ENCODE measurements at regions not wholly inside any gene's neighbourhood (a gene's known extent, or its start where the extent isn't known, plus 50 kb on each side); places are given as distances from the start of the nearest gene placed in this dataset.

DNA sequence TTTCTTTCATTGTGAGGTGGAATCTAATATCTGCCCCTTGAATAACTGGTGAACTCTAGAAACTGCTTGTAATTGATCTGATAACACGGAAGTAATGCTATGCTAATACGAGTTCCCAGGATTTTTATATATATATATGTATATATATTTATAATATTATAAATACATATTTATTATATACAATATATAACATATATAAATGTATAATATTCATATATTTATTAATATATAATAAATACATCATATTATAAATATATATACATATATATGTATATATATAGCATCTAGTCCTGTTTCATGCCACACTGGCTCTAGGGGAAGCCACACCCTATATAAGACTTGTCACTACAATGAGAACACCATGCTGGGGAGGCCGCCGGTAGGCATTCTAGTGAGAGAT is 156.7 kb upstream of the CDH19 start:
- no peak for DNase-seq (ENCODE audit: low spot score)
- Histone ChIP-seq H3K23ac (ENCODE audit: low read depth, low read length, poor library complexity) (no peak overlapping the region), H3K9me3 (replicated peaks in 1 of 2; ENCODE audit: control insufficient read depth in 2 of 2, insufficient read depth in 1 of 2, low read depth in 1 of 2, low read length in 2 of 2) (no peaks in the 10 kb centered on the region), H3K18ac (ENCODE audit: low read length) (no peak overlapping the region), H4K8ac (ENCODE audit: low read depth, low read length) (no peak overlapping the region), H3K79me1 (ENCODE audit: low read depth, low read length) (no peaks in the 10 kb centered on the region), H3K27ac (replicated peaks; ENCODE audit: low read length) (no peak overlapping the region), H3K4ac (ENCODE audit: low read length) (no peak overlapping the region), H2AK5ac (ENCODE audit: low read depth, low read length) (no peak overlapping the region), H3K4me2 (ENCODE audit: insufficient read depth, low read length, poor library complexity, severe bottlenecking) (no peak overlapping the region), H3K4me1 (ENCODE audit: control insufficient read depth in 2 of 2, insufficient read depth in 1 of 2, low read depth in 1 of 2, low read length in 2 of 2) (no peaks in the 10 kb centered on the region), H3K9ac (ENCODE audit: low read depth, low read length, poor library complexity) (no peak overlapping the region), H2BK5ac (ENCODE audit: low read length) (no peak overlapping the region), H3K4me3 (ENCODE audit: low read length in 2 of 2) (no peak overlapping the region), H3K27me3 (ENCODE audit: control insufficient read depth in 3 of 3, insufficient read depth in 3 of 3, low read depth in 1 of 3, low read length in 3 of 3) (no peaks in the 10 kb centered on the region), H4K91ac (ENCODE audit: low read depth, low read length, poor library complexity) (no peak overlapping the region), H2BK120ac (ENCODE audit: low read depth, low read length) (no peak overlapping the region), H2AFZ (ENCODE audit: low read length) (no peak overlapping the region), H2BK15ac (ENCODE audit: low read length) (no peak overlapping the region), H3K36me3 (replicated peaks in 1 of 2; ENCODE audit: control insufficient read depth in 2 of 2, insufficient read depth in 2 of 2, low read length in 2 of 2) (no peaks in the 10 kb centered on the region), H2BK12ac (ENCODE audit: low read length) (no peak overlapping the region), H3K14ac (ENCODE audit: low read length) (no peak overlapping the region)
- no CpG with 5 or more reads among the region's 4 CpGs for WGBS, 2 donors (ENCODE audit: extremely low coverage in 2 of 2, insufficient read length in 2 of 2, insufficient replicate concordance in 1 of 2)

DNA sequence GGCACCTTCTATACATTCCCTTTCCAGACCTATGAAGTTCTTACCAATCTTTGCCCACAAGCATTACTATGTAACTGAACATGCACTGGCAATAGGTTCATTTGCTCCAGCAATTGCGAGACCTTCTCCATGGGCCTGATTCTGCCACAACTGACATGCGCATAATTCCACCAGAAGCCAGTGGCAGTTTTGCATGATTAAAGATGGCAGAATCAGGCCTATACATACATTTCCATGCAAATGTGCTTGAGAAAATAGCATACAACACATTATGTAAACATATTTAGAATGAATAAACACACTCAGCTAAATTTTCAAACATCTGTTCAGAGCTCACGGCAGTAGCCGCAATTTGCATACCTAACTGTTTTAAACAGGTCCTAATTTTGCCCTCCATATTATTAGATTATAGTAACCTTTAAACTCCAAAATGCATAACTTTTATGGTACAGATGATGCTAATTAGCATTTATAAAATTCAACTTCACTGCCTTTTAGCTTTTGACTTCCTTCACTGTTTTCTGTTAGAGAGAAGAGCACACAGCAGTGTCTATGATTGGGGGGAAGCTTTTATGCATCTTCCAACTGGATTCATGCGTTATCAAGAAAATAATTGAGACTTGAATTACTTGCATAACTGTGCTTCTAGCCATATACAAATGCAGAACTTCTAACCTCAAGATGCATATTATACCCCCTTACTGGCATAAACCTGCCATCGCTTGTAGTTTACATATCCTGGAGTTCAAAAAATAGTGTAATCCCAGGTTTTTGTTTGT is 155.3 kb upstream of the CDH19 start:
- no peak for DNase-seq (ENCODE audit: low spot score)
- Histone ChIP-seq H3K36me3 (replicated peaks in 1 of 2; ENCODE audit: control insufficient read depth in 2 of 2, insufficient read depth in 2 of 2, low read length in 2 of 2) (no peaks in the 10 kb centered on the region), H2BK12ac (ENCODE audit: low read length) (no peak overlapping the region), H3K79me1 (ENCODE audit: low read depth, low read length) (no peaks in the 10 kb centered on the region), H3K4me2 (ENCODE audit: insufficient read depth, low read length, poor library complexity, severe bottlenecking) (no peak overlapping the region), H2AFZ (ENCODE audit: low read length) (peak overlapping the region; percentile 12), H3K4me1 (ENCODE audit: control insufficient read depth in 2 of 2, insufficient read depth in 1 of 2, low read depth in 1 of 2, low read length in 2 of 2) (no peaks in the 10 kb centered on the region), H2BK5ac (ENCODE audit: low read length) (no peak overlapping the region), H3K23ac (ENCODE audit: low read depth, low read length, poor library complexity) (no peak overlapping the region), H3K9me3 (replicated peaks in 1 of 2; ENCODE audit: control insufficient read depth in 2 of 2, insufficient read depth in 1 of 2, low read depth in 1 of 2, low read length in 2 of 2) (no peaks in the 10 kb centered on the region), H2BK15ac (ENCODE audit: low read length) (no peak overlapping the region), H3K4ac (ENCODE audit: low read length) (no peak overlapping the region), H3K27me3 (ENCODE audit: control insufficient read depth in 3 of 3, insufficient read depth in 3 of 3, low read depth in 1 of 3, low read length in 3 of 3) (no peaks in the 10 kb centered on the region), H4K91ac (ENCODE audit: low read depth, low read length, poor library complexity) (no peak overlapping the region), H3K27ac (replicated peaks; ENCODE audit: low read length) (no peak overlapping the region), H3K4me3 (ENCODE audit: low read length in 2 of 2) (no peak overlapping the region), H3K18ac (ENCODE audit: low read length) (no peak overlapping the region), H2AK5ac (ENCODE audit: low read depth, low read length) (no peak overlapping the region), H3K9ac (ENCODE audit: low read depth, low read length, poor library complexity) (no peak overlapping the region), H2BK120ac (ENCODE audit: low read depth, low read length) (no peak overlapping the region), H3K14ac (ENCODE audit: low read length) (no peak overlapping the region), H4K8ac (ENCODE audit: low read depth, low read length) (no peak overlapping the region)
- no CpG with 5 or more reads among the region's 6 CpGs for WGBS, 2 donors (ENCODE audit: extremely low coverage in 2 of 2, insufficient read length in 2 of 2, insufficient replicate concordance in 1 of 2)

DNA sequence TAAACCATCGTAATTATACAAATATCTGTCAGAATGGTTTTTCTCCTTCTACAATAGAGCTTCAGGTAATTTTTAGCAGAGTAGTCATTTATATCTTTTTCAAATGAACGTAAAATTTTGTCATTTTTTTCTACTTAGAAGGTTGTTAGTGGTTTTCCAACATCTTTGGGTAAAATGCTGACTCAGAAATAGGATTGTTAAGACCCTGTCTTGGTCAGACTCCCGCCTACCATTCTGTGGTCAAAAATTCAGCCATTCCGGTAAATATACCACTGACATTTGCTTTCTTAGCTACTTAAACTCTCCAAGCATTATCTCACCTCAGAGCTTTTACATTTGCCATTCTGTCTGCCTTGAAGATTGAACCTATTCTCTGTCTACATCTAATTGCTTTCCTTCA is 154.1 kb upstream of the CDH19 start:
- Histone ChIP-seq H2AK5ac (ENCODE audit: low read depth, low read length) (no peak overlapping the region), H4K91ac (ENCODE audit: low read depth, low read length, poor library complexity) (no peak overlapping the region), H3K4me2 (ENCODE audit: insufficient read depth, low read length, poor library complexity, severe bottlenecking) (no peak overlapping the region), H2BK15ac (ENCODE audit: low read length) (no peak overlapping the region), H3K18ac (ENCODE audit: low read length) (no peak overlapping the region), H3K14ac (ENCODE audit: low read length) (no peak overlapping the region), H3K36me3 (replicated peaks in 1 of 2; ENCODE audit: control insufficient read depth in 2 of 2, insufficient read depth in 2 of 2, low read length in 2 of 2) (no peaks in the 10 kb centered on the region), H3K4ac (ENCODE audit: low read length) (no peak overlapping the region), H3K9me3 (replicated peaks in 1 of 2; ENCODE audit: control insufficient read depth in 2 of 2, insufficient read depth in 1 of 2, low read depth in 1 of 2, low read length in 2 of 2) (no peaks in the 10 kb centered on the region), H3K27ac (replicated peaks; ENCODE audit: low read length) (no peak overlapping the region), H2BK5ac (ENCODE audit: low read length) (no peak overlapping the region), H3K4me3 (ENCODE audit: low read length in 2 of 2) (no peak overlapping the region), H3K79me1 (ENCODE audit: low read depth, low read length) (no peaks in the 10 kb centered on the region), H2BK120ac (ENCODE audit: low read depth, low read length) (no peak overlapping the region), H2AFZ (ENCODE audit: low read length) (no peak overlapping the region), H3K9ac (ENCODE audit: low read depth, low read length, poor library complexity) (no peak overlapping the region), H3K27me3 (ENCODE audit: control insufficient read depth in 3 of 3, insufficient read depth in 3 of 3, low read depth in 1 of 3, low read length in 3 of 3) (no peaks in the 10 kb centered on the region), H2BK12ac (ENCODE audit: low read length) (no peak overlapping the region), H3K23ac (ENCODE audit: low read depth, low read length, poor library complexity) (no peak overlapping the region), H3K4me1 (ENCODE audit: control insufficient read depth in 2 of 2, insufficient read depth in 1 of 2, low read depth in 1 of 2, low read length in 2 of 2) (peaks cover 0 to 2% of the 10 kb centered on the region in 2 donors), H4K8ac (ENCODE audit: low read depth, low read length) (no peak overlapping the region)
- WGBS, 2 donors (ENCODE audit: extremely low coverage in 2 of 2, insufficient read length in 2 of 2, insufficient replicate concordance in 1 of 2): no CpG with 5 or more reads among the region's 4 CpGs
- no peak for DNase-seq (ENCODE audit: low spot score)

DNA sequence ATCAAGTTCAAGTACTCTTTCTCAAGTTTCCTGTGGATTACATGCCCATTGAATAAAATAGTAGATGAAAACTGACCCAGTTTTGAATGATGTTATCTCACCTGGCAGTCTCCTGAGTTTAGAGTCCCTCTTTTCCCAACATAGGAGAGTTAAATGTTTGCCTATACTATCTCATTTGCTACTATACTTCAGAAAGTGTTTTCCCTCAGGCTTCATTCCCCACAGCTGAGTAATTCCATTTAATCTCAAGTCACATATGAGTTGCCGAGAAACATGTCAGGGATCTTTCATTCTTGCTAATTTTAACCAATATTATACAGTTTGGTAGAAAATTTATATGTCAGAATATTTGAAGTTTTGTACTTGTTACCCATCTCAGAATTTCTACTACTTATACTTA is 150.4 kb upstream of the CDH19 start:
- no peak overlapping the region for H3K23ac ChIP-seq (ENCODE audit: low read depth, low read length, poor library complexity)
- no peaks in the 10 kb centered on the region for H3K36me3 ChIP-seq (replicated peaks in 1 of 2; ENCODE audit: control insufficient read depth in 2 of 2, insufficient read depth in 2 of 2, low read length in 2 of 2)
- no peak overlapping the region for H3K4ac ChIP-seq (ENCODE audit: low read length)
- H2BK15ac ChIP-seq (ENCODE audit: low read length): no peak overlapping the region
- DNase-seq (ENCODE audit: low spot score): no peak
- no peak overlapping the region for H2AFZ ChIP-seq (ENCODE audit: low read length)
- no peak overlapping the region for H3K4me2 ChIP-seq (ENCODE audit: insufficient read depth, low read length, poor library complexity, severe bottlenecking)
- H3K18ac ChIP-seq (ENCODE audit: low read length): no peak overlapping the region
- no peak overlapping the region for H3K14ac ChIP-seq (ENCODE audit: low read length)
- no peaks in the 10 kb centered on the region for H3K9me3 ChIP-seq (replicated peaks in 1 of 2; ENCODE audit: control insufficient read depth in 2 of 2, insufficient read depth in 1 of 2, low read depth in 1 of 2, low read length in 2 of 2)
- no peak overlapping the region for H3K27ac ChIP-seq (replicated peaks; ENCODE audit: low read length)
- H2BK120ac ChIP-seq (ENCODE audit: low read depth, low read length): no peak overlapping the region
- no peak overlapping the region for H2BK5ac ChIP-seq (ENCODE audit: low read length)
- H3K27me3 ChIP-seq (ENCODE audit: control insufficient read depth in 3 of 3, insufficient read depth in 3 of 3, low read depth in 1 of 3, low read length in 3 of 3): no peaks in the 10 kb centered on the region
- no CpG with 5 or more reads among the region's 1 CpG for WGBS, 2 donors (ENCODE audit: extremely low coverage in 2 of 2, insufficient read length in 2 of 2, insufficient replicate concordance in 1 of 2)
- no peak overlapping the region for H4K91ac ChIP-seq (ENCODE audit: low read depth, low read length, poor library complexity)
- no peak overlapping the region for H2AK5ac ChIP-seq (ENCODE audit: low read depth, low read length)
- no peak overlapping the region for H4K8ac ChIP-seq (ENCODE audit: low read depth, low read length)
- no peaks in the 10 kb centered on the region for H3K79me1 ChIP-seq (ENCODE audit: low read depth, low read length)
- H3K4me3 ChIP-seq (ENCODE audit: low read length in 2 of 2): no peak overlapping the region
- H3K9ac ChIP-seq (ENCODE audit: low read depth, low read length, poor library complexity): no peak overlapping the region
- H2BK12ac ChIP-seq (ENCODE audit: low read length): no peak overlapping the region
- peaks cover 0 to 3% of the 10 kb centered on the region in 2 donors for H3K4me1 ChIP-seq (ENCODE audit: control insufficient read depth in 2 of 2, insufficient read depth in 1 of 2, low read depth in 1 of 2, low read length in 2 of 2)
